Motor neuron (in vitro differentiated cells): ENCODE measurements at regions not wholly inside any gene's neighbourhood (a gene's known extent, or its start where the extent isn't known, plus 50 kb on each side); places are given as distances from the start of the nearest gene placed in this dataset.

ENCODE experiments used
- ATAC-seq, 8 experiments: fragments of 200-7000 bp; cut with Tn5 transposase; replicated peaks in 6 of 8; 2 replicates each; pipeline ENCODE4 v1.8.0; 2021; ENCODE audit warnings: mild to moderate bottlenecking in 8 of 8, moderate library complexity in 8 of 8
- H3K27ac ChIP-seq, 2 donors: fragments of 250-450 bp; sonication (Bioruptor Pico); 2 replicates each; pipeline ENCODE4 v1.9.0; 2021; ENCODE audit warnings: antibody characterized with exemption in 2 of 2, mild to moderate bottlenecking in 2 of 2, moderate library complexity in 1 of 2
- H3K4me1 ChIP-seq, 2 donors: fragments of 250-450 bp; sonication (Bioruptor Pico); replicated peaks in 1 of 2; 2 replicates each; pipeline ENCODE4 v1.6.1; 2021; ENCODE audit warnings: antibody characterized with exemption in 2 of 2, mild to moderate bottlenecking in 2 of 2, moderate library complexity in 1 of 2
- H3K4me3 ChIP-seq, 5 donors: fragments of 250-450 bp; sonication (Bioruptor Pico); 2 replicates each; pipeline ENCODE4 v1.9.0; 2021; ENCODE audit warnings: antibody characterized with exemption in 5 of 5, mild to moderate bottlenecking in 5 of 5, moderate library complexity in 4 of 5
- WGBS, 10 experiments: fragments of 450-650 bp; shearing (Covaris generic); methylation state at CpG; one replicate each; pipeline ENCODE4 v1.0.0; 2022; 5-methylcytosine and 5-hydroxymethylcytosine counted together
- in situ Hi-C, 9 experiments: fragments of 400-800 bp; cut with MboI; loops; one replicate each; pipeline ENCODE4 v1.15.0; 2021; ENCODE audit warnings: low sequenced_read_pairs in 9 of 9, low pct_unique_long_range_greater_than_20kb in 2 of 9; ENCODE audit not compliant: unreplicated experiment in 9 of 9

DNA sequence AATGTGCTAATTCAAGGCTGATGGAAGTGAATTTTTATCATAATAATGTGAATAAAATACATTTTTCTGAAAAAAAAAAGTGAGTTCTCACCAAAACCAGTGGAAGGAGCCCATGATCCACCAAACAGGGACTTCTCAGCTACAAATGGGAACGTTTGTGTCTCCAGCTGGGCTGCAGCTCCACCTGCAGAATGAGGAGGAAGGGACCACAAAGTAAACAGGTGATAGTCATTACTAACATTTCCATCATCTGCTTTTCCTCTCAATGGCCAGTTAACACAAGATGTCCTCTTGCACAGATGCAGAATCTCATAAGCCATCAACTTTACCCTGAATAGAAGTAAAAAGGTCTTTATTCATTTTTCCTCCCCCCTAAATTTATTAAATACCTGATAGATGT, 246.2 kb downstream of the MRPL39 start:
- no peak overlapping the region for H3K4me3 ChIP-seq
- 0 to 67% (median 40%) methylated on average over 1 of the region's 1 CpG; no CpG with 5 or more reads in 3 of the 10 experiments for WGBS, 10 experiments
- ATAC-seq: no peak
- no peak overlapping the region for H3K27ac ChIP-seq
- in situ Hi-C loops: no loop called here
- no peaks in the 10 kb centered on the region for H3K4me1 ChIP-seq

DNA sequence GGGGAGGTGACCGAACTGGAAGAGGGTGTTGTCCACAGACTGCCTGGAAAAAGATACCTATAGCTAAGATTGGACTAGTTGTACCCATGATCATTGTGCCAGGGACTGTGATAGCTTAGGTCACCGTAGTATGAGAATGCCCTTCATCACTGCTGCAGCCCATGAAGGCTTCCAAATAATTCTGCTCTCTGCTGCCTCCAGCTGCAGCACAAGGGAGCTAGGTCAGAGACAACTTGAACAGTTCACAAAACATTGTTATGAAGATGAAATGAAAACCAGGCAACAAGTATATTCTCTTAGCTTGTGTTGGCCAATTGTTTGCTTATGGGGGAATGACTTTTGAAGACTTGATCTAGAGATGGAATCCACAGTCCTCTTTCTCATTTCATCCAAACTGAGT, 246.7 kb downstream of the MRPL39 start:
- no peak overlapping the region for H3K4me3 ChIP-seq
- 20 to 100% (median 44%) methylated on average over 1 to 2 of the region's 2 CpGs; no CpG with 5 or more reads in 4 of the 10 experiments for WGBS, 10 experiments
- in situ Hi-C loops: no loop called here
- peak in 3 of 8 experiments; percentile 27 to 50 (median 35) for ATAC-seq
- no peaks in the 10 kb centered on the region for H3K4me1 ChIP-seq
- H3K27ac ChIP-seq: no peak overlapping the region

DNA sequence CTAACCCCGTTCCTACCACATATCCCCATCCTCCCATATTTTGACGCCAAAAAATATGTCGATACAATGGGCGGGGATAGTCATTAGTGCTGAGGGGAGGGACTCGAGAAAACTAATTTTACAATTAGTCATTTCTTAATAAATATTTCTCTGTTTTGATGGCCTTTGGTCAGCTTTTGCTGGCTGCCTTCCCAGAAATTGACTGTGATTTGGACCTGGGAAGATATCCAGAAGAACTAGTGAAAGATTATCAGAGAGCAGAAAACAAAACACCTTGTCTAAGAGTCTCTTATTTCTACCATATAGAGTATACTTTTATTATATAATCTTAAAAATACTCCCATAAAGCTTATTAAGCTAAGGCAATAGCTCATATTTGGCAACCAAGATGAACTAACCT, 247.6 kb downstream of the MRPL39 start:
- WGBS, 10 experiments: 70 to 100% (median 90%) methylated on average over 3 to 5 of the region's 5 CpGs; no CpG with 5 or more reads in 3 of the 10 experiments
- Histone ChIP-seq H3K4me1 (no peaks in the 10 kb centered on the region), H3K4me3 (no peak overlapping the region), H3K27ac (no peak overlapping the region)
- no peak for ATAC-seq
- in situ Hi-C loops: no loop called here

DNA sequence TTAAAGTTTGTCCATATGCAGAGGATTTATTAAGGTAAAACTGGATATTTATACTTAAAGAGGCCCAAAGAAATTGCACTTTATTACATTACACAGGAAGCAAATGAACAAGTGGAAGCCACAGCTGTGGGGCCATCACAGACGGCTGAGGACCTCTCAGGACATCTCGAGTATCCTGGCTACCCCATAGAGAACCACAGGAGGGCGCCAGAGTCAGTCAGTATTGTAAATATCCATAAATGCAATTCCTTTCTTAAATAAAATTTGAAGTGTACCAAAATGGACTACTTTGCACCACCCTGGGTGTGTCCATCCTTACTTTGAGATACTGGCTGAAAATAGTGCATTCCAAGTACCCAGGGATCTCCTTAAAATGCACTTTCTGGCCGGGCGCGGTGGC, 257.2 kb downstream of the MRPL39 start:
- 0 to 93% (median 50%) methylated on average over 1 to 5 of the region's 6 CpGs; no CpG with 5 or more reads in 1 of the 10 experiments for WGBS, 10 experiments
- Histone ChIP-seq H3K27ac (no peak overlapping the region), H3K4me3 (no peak overlapping the region), H3K4me1 (no peaks in the 10 kb centered on the region)
- in situ Hi-C loops: no loop called here
- ATAC-seq: peak in 2 of 8 experiments; percentile 72 to 79

DNA sequence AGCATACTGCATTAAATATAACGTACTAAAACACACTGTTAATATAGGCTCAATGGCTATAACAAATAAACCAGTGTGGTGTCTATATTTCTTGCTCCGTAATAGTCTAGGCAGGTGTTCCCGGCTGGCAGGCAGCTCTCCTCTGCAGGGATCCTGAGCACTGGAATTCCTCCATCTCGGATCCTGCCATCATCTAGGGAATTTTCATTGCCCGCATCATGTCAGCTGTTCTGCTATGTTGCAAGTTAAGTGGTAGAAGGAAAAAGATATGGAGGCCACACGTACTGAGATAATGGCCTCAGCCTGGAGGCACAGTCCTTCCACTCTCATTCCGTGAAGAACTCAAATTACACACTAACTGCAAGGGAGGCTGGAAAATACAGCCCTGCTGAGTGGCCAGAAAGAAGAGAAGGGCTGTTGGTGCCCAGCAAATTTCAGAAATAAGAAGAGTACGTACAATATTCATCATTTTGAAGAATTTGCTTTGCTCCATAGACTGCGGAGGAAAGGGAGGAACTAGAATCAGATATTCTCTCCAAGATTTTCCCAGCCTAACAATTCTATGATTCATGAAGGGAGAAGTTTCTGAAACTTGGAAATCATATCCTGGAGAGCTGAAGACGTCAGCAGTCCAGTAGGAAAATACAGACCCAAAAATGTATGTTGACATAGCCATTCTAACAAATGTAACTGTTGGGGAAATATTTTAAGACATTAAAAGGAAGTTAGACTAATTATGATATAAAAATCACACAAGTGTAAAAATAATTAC, 263.3 kb downstream of the MRPL39 start:
- Histone ChIP-seq H3K4me1 (no peaks in the 10 kb centered on the region), H3K4me3 (no peak overlapping the region), H3K27ac (no peak overlapping the region)
- WGBS, 10 experiments: 49 to 98% (median 71%) methylated on average over 1 to 10 of the region's 10 CpGs; no CpG with 5 or more reads in 2 of the 10 experiments
- no peak for ATAC-seq
- in situ Hi-C loops: no loop called here

DNA sequence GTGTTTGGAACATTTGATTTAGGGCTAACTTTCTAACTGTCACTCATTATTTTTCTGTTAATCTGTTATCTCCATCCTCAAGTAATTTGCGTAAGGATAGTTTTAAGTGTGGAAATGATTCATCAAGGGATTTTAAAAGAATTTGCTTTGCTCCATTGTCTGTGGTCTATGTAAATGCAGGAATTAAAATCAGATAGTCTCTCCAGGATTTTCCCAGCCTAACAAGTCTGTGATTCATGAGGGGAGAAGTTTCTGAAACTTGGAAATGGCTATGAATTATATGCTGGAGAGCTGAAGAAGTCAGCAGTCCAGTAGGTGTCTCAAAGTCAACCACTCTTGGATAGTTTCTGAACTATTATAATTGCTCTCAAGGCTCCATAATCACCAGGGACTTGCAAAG, 264.5 kb downstream of the MRPL39 start:
- WGBS, 10 experiments: 0 to 100% (median 75%) methylated on average over 1 of the region's 1 CpG; no CpG with 5 or more reads in 1 of the 10 experiments
- Histone ChIP-seq H3K27ac (no peak overlapping the region), H3K4me1 (no peaks in the 10 kb centered on the region), H3K4me3 (no peak overlapping the region)
- ATAC-seq: peak in 2 of 8 experiments; percentile 65 to 86
- in situ Hi-C loops: no loop called here

DNA sequence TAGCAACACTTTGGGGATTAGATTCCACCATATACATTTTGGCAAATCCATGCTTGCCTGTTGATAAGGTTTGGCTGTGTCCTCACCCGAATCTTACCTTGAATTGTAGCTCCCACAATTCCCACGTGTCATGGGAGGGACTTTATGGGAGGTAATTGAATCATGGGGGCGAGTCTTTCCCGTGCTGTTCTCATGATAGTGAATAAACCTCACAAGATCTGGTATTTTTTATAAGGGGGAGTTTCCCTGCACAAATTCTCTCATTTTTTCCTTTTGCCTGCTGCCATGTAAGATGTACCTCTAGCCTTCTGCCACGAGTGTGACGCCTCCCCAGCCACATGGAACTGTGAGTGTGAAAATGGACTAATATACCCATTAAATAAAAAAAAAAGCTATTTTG, 265.3 kb downstream of the MRPL39 start:
- ATAC-seq: no peak
- 38 to 100% (median 86%) methylated on average over 1 to 5 of the region's 6 CpGs; no CpG with 5 or more reads in 2 of the 10 experiments for WGBS, 10 experiments
- H3K27ac ChIP-seq: no peak overlapping the region
- no peak overlapping the region for H3K4me3 ChIP-seq
- no peaks in the 10 kb centered on the region for H3K4me1 ChIP-seq
- in situ Hi-C loops: no loop called here

DNA sequence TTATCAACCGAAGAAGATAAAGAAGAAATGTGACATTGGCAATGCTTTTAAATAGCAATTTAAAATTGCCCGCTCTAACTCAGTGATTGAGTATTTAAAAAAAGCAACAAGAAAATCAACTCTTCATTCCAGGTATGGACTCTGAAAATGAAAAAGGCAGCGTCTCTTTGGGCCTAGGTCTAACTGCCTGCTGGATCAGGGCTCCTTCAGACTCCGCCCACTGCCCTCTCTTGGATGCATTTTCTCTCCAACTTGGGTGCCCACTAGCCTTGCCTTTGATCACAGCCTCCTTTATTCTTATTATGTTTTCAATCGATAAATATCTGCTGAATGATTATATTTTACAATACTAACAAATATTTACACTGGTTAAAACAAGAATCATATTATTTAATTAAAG, 268.9 kb downstream of the MRPL39 start:
- Histone ChIP-seq H3K4me1 (no peaks in the 10 kb centered on the region), H3K4me3 (no peak overlapping the region), H3K27ac (no peak overlapping the region)
- ATAC-seq: no peak
- WGBS, 10 experiments: 70 to 95% (median 87%) methylated on average over 4 to 5 of the region's 5 CpGs; no CpG with 5 or more reads in 2 of the 10 experiments
- in situ Hi-C loops: no loop called here

DNA sequence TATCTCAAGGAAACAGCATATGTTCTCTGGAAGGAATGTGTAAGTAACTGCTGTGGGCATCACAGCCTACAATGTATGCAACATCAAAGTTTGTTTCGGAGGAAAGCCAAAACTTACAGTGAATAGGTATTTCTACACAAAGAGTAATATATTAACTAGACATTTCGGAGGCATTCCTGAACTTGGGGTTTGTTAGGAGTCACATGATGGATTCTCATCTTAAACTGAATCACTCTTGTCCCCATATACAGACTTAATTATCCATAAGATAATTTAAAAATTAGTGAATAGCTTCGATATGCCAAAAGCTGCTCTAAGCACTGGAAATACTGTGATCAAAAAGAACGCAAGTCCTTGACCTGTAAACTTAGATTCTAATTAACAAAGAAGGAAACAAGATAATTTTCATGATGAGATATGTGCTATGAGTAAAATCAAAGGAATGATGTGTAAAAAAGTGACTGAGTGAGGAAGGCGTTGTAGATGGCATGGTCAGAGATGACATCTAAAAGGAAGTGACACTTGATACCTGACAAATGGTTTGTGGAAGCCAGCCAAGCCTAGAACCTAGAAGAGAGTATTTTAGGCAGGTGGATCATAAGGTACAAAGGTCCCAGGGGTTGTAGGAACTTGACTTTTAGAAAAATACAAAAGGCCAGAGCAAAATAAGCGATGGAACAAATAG, 273.1 kb downstream of the MRPL39 start:
- H3K4me3 ChIP-seq: no peak overlapping the region
- no peak overlapping the region for H3K27ac ChIP-seq
- no peak for ATAC-seq
- in situ Hi-C loops: no loop called here
- WGBS, 10 experiments: 75 to 96% (median 89%) methylated on average over 3 to 6 of the region's 6 CpGs
- no peaks in the 10 kb centered on the region for H3K4me1 ChIP-seq

DNA sequence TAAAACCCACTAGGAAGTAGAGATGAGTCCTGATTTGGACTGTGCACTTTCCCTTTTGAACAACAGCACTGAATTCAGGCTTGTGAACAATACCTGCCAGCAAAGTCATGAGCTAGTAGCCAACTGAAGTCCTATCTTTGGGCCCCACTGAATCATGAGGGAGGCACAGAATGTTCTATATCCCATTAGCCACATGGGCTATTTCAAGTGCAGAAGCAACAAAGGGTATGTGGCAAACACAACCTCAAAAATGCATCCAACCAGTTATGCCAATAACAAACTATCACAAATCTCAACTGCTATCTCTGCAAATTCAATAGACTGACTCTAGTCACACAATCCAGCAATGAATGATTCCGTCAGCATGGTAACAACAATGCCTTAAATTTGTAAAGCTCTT, 276.0 kb downstream of the MRPL39 start:
- Histone ChIP-seq H3K4me1 (no peaks in the 10 kb centered on the region), H3K4me3 (no peak overlapping the region), H3K27ac (no peak overlapping the region)
- in situ Hi-C loops: no loop called here
- 60 to 100% (median 94%) methylated on average over 1 of the region's 1 CpG; no CpG with 5 or more reads in 2 of the 10 experiments for WGBS, 10 experiments
- no peak for ATAC-seq

DNA sequence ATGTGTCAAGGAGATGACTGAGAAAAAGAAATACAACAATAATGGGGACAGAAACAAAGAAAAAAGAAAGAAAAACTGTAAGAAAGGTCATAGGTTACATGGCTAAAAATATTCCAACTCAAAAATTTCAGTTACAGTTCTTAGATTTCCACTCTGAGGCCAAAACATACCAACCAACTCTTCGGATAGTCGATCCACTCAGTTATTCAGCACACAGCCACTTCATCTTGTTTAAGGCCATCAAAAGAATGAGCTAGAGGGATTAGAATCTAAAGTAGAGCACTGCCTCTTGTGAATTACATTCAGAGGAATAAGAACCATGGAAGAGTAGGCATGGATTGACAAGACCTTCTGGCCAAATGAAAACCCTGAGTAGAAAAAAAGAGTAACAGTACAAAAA, 277.0 kb downstream of the MRPL39 start:
- in situ Hi-C loops: no loop called here
- ATAC-seq: no peak
- WGBS, 10 experiments: 57 to 100% (median 92%) methylated on average over 1 to 2 of the region's 2 CpGs; no CpG with 5 or more reads in 2 of the 10 experiments
- no peak overlapping the region for H3K27ac ChIP-seq
- H3K4me1 ChIP-seq: no peaks in the 10 kb centered on the region
- no peak overlapping the region for H3K4me3 ChIP-seq

DNA sequence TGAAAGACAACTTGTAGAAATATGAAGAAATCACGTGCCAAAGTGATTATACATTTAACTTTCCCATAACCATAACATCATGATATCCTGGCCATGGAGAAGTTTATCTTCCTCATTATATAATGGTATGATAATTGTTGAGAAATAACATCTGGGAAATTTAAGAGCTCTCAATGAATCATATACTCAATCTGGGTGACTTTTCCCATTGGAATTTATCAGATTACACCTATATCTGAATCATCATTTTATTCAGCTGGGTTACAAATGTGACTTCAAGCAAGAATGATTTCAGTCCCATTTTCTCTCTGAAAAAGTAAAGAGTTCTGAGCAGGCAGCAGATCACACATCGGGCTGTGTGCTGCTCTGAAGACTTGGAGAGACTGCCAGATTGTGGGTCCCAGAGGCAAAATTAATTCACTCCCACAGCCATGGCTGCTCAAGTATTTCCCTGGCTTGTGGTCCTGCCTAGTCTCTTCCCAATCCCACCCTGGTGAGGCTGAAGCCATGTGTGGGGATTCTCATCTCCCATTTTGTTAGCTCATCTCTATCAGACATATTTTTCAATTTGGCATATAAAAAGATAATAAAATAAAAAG, 278.0 kb downstream of the MRPL39 start:
- Histone ChIP-seq H3K4me3 (no peak overlapping the region), H3K27ac (no peak overlapping the region), H3K4me1 (no peaks in the 10 kb centered on the region)
- in situ Hi-C loops: no loop called here
- peak in 1 of 8 experiments; percentile 68 for ATAC-seq
- WGBS, 10 experiments: 0 to 96% (median 29%) methylated on average over 1 to 2 of the region's 2 CpGs

DNA sequence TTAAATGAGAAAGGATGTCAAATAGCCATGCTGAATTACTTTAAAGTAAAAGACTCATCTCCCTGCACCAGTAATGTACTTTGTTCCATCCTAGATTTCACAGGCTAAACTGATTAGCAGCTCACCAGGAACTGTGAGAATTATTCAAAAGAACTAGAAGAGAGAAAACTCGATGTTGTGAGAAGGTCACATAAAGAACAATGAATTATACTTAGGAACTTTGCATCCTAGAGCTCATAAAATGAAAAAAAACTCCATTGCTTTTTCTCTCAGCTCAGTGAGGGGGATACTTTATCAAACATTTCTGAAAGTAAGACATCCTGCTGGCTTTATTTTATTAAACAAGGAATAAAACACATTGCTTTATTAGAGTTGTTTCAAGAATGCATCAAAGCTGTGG, 278.5 kb downstream of the MRPL39 start:
- H3K27ac ChIP-seq: no peak overlapping the region
- ATAC-seq: no peak
- 0 to 33% (median 0%) methylated on average over 1 of the region's 1 CpG for WGBS, 10 experiments
- H3K4me1 ChIP-seq: no peaks in the 10 kb centered on the region
- no peak overlapping the region for H3K4me3 ChIP-seq
- in situ Hi-C loops: no loop called here
